ENCODE measurements at regions not wholly inside any gene's neighbourhood (a gene's known extent, or its start where the extent isn't known, plus 50 kb on each side); places are given as distances from the start of the nearest gene placed in this dataset.

- no peak for DNase-seq (ENCODE audit: low read depth in 2 of 3, low spot score in 1 of 3)
Observed at GRCh38 chr14:96931751-96932150, 134.6 kb downstream of the VRK1 start.

- DNase-seq (ENCODE audit: low read depth in 2 of 3, low spot score in 1 of 3): no peak
Observed at GRCh38 chr14:96934638-96935330, 137.6 kb downstream of the VRK1 start.

- no peak for DNase-seq (ENCODE audit: low read depth in 2 of 3, low spot score in 1 of 3)
Observed at GRCh38 chr14:96938946-96939345, 141.8 kb downstream of the VRK1 start.

DNA sequence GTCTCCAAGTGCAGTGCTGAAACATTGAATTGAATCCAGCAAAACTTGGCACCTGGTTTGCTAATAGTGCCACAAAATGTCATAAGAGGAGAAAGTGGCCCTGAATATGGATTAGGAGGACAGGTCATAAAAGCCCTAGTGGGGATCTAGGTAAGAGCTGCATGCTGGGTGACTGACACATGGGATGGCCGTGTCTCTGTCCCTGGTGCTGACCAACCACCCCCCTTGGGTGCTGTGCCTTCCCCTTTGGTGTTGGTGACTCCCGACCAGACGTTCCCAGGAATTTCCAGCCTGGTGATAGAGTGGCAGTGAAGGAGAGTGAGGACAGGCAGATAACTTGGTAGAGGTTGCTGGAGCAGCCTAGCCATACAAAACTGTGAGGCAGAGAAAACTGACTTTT is 142.8 kb downstream of the VRK1 start:
- no peak for DNase-seq (ENCODE audit: low read depth in 2 of 3, low spot score in 1 of 3)

GRCh38 chr14:96944297-96944696 is 147.1 kb downstream of the VRK1 start:
- no peak for DNase-seq (ENCODE audit: low read depth in 2 of 3, low spot score in 1 of 3)

DNA sequence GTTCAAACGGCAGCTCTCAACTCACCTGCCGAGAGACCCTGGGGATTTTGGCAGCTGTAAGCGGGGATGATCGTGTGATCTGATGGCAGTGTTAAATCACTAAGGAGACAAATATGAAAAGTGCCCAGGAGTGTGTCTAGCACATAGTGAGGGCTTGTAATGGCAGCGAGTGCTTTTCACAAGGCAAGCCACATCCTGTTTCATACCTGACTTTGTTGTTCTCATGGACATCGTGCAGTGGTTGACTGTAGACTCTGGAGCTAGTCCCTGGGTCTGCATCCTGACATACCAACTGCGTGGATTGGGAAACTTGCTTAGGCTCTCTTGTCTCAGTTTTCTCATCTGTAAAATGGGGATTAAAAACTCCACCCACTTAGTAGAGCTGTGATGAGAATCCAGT is 148.5 kb downstream of the VRK1 start:
- DNase-seq (ENCODE audit: low read depth in 2 of 3, low spot score in 1 of 3): no peak

DNA sequence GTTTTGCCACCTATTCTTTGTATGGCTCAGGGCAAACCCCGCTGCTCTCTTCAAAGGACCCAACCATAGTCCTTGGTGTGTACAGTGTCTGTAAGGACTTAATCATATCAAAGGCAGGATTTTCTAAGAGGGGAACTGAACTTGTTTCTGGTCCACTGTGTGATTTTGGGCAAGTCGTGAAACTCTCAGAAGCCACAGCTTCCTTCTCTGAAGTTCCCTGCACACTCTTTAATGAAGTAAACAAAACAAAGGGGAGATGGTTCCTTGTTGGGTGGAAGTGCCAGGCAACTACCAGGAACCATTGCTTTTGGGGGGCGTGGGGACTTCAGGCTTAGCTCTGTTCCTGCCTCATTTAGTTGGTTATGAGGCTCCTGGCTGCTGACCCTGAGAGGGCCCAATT is 152.4 kb downstream of the VRK1 start:
- DNase-seq (ENCODE audit: low read depth in 2 of 3, low spot score in 1 of 3): no peak

- DNase-seq (ENCODE audit: low read depth in 2 of 3, low spot score in 1 of 3): no peak
Observed at GRCh38 chr14:96951511-96951910, 154.3 kb downstream of the VRK1 start.

DNA sequence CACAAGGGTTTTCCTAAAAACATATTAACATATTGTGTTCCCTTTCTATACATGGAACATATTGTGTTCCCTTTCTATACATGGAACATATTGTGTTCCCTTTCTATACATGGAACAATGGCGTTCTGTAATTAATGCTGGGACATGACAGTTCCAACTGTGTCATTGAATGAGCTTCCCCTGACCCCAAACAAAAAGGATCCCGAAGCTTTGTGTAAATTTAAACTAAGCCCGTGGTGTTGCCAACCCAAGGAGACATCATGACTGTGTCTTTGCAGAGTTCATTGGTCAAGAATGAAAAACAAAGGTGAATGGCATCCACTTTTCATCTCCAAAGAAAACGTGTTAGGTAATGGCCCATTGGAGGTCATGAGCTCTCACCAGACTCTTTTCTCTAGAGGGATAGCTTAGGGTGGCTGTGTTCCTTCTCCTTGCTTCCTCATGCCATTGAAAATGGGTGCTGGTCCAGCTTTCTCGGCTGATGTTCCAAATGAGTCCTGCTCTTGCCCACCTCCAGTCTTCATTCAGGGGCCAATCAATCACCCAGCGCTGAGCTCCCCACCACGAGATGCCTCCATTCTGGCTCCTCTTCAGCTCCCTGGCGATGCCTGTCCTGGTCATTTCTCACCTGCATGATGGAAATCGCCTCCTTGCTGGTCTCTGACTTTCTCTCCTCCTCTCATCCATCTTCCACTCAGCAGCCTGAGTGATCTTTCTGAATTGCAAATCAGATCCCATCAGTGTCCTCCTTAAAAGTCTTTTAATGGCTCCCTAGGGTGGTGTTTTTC is 156.1 kb downstream of the VRK1 start:
- DNase-seq (ENCODE audit: low read depth in 2 of 3, low spot score in 1 of 3): no peak

- no peak for DNase-seq (ENCODE audit: low read depth in 2 of 3, low spot score in 1 of 3)
Observed at GRCh38 chr14:96953875-96954185, 156.6 kb downstream of the VRK1 start.

- DNase-seq (ENCODE audit: low read depth in 2 of 3, low spot score in 1 of 3): no peak
Observed at GRCh38 chr14:96956464-96957239, 159.5 kb downstream of the VRK1 start.

- DNase-seq (ENCODE audit: low read depth in 2 of 3, low spot score in 1 of 3): no peak
Observed at GRCh38 chr14:96958057-96958456, 160.9 kb downstream of the VRK1 start.

DNA sequence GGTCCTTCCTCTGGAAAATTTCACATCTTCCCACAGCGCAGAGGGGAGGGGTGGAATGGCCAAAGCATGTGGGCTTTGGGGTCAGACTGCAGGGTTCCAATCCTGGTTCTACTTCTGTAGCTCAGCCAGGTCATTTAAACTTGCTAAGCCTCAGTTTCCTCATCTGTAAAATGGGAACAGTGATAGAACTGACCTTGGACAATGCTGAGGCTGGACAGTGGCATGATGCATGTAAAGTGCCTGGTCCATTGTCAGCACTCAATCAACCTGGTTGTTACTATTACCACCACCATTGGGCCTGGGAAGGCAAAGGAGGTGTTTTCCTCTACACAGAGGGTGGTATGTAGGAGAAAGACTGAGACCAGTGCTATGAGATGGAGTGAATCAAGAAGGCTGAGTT is 162.8 kb downstream of the VRK1 start:
- DNase-seq (ENCODE audit: low read depth in 2 of 3, low spot score in 1 of 3): no peak

DNA sequence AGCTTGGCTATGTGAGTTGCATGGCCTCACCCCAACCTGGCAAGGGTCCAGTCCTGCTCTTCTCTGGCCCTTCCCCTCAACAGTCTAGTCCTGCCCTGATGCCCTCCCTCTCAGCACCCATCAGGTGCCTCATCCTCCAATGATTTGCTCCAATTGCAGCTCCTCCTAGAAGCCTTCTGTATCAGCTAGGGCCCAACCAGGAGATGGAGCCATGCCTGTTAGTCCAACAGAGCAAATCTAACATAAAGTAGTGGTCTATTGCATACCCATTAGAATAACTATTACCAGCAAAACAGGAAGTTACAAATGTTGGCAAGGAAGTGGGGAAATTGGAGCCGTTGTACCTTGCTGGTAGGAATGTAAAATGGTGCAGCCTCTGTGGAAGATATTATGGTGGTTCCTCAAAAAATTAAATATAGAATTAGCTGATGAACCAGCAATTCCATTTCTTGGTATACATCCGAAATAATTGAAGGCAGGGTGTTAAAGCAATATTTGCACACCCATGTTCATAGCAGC is 163.5 kb downstream of the VRK1 start:
- DNase-seq (ENCODE audit: low read depth in 2 of 3, low spot score in 1 of 3): no peak

GRCh38 chr14:96961895-96962294 is 164.7 kb downstream of the VRK1 start:
- DNase-seq (ENCODE audit: low read depth in 2 of 3, low spot score in 1 of 3): no peak

GRCh38 chr14:96962337-96962736 is 165.2 kb downstream of the VRK1 start:
- no peak for DNase-seq (ENCODE audit: low read depth in 2 of 3, low spot score in 1 of 3)

GRCh38 chr14:96964726-96965415 is 167.7 kb downstream of the VRK1 start:
- DNase-seq (ENCODE audit: low read depth in 2 of 3, low spot score in 1 of 3): no peak

- no peak for DNase-seq (ENCODE audit: low read depth in 2 of 3, low spot score in 1 of 3)
Observed at GRCh38 chr14:96965885-96966595, 168.9 kb downstream of the VRK1 start.

- no peak for DNase-seq (ENCODE audit: low read depth in 2 of 3, low spot score in 1 of 3)
Observed at GRCh38 chr14:96975116-96975515, 177.9 kb downstream of the VRK1 start.

DNA sequence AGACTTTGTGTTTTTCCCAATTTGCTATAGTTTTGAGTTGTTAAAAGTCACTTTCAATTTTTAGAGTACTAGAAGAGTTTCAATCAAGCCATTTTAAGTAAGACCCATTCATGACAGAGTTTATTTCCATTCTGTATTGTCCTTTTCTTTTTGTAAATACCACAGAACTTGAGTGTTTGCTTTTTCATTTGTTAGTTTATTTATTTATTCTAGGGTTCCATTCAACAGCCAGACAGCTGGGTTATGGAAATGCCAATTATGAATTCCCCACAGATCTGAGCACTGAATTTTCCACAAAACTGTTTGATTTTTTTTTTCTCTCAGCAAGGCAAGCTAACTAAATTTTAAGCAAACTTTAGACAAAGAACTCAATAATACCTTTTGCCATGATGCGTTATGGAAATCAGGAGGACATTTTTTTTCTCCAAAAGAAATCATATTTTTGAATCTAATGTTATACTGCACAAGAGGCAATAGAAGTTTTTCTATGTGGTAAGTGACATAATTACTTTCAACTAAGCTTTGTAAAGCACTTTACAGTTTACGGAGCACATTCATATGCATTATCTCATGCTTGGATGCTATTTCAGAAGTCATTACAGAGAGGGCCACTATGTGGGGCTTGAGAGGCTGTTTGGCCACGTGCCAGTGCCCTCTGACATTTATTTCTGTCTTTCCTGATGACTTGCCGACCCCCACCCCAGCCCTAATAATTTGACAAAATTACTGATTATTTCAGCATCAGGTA is 181.5 kb downstream of the VRK1 start:
- DNase-seq (ENCODE audit: low read depth in 2 of 3, low spot score in 1 of 3): no peak

Data from stimulated activated CD4-positive, alpha-beta T cell treated with anti-CD3 and anti-CD28 coated beads, Interleukin-12 subunit alpha, Interleukin-12 subunit beta, amount 100 ng/mL, for 48 hours (primary cell).